AG09309 (cell line): ENCODE measurements at regions not wholly inside any gene's neighbourhood (a gene's known extent, or its start where the extent isn't known, plus 50 kb on each side); places are given as distances from the start of the nearest gene placed in this dataset.

Experiments used
- DNase-seq: peaks from one replicate; pipeline ENCODE4 v3.0.0-alpha.2; 2010; ENCODE audit warnings: low read depth
- H3K4me3 ChIP-seq: 2 replicates; pipeline ENCODE4 v1.5.1; 2011; ENCODE audit warnings: mild to moderate bottlenecking, low read depth, low read length, moderate library complexity; ENCODE audit not compliant: control insufficient read depth
- TF ChIP-seq, protein P1 (sequence below): IDR thresholded peaks from 2 replicates; pipeline ENCODE4 v1.5.1; 2011; ENCODE audit warnings: mild to moderate bottlenecking, low read depth, low read length, inconsistent platforms; ENCODE audit not compliant: insufficient read depth, control insufficient read depth; ENCODE audit errors: missing control alignments

GRCh38 chr17:73765824-73766563 is 121.7 kb upstream of the SDK2 start:
- TF ChIP-seq, protein P1, sequence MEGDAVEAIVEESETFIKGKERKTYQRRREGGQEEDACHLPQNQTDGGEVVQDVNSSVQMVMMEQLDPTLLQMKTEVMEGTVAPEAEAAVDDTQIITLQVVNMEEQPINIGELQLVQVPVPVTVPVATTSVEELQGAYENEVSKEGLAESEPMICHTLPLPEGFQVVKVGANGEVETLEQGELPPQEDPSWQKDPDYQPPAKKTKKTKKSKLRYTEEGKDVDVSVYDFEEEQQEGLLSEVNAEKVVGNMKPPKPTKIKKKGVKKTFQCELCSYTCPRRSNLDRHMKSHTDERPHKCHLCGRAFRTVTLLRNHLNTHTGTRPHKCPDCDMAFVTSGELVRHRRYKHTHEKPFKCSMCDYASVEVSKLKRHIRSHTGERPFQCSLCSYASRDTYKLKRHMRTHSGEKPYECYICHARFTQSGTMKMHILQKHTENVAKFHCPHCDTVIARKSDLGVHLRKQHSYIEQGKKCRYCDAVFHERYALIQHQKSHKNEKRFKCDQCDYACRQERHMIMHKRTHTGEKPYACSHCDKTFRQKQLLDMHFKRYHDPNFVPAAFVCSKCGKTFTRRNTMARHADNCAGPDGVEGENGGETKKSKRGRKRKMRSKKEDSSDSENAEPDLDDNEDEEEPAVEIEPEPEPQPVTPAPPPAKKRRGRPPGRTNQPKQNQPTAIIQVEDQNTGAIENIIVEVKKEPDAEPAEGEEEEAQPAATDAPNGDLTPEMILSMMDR, result no peak
- no peak for DNase-seq
- H3K4me3 ChIP-seq, result no peak overlapping the region

DNA sequence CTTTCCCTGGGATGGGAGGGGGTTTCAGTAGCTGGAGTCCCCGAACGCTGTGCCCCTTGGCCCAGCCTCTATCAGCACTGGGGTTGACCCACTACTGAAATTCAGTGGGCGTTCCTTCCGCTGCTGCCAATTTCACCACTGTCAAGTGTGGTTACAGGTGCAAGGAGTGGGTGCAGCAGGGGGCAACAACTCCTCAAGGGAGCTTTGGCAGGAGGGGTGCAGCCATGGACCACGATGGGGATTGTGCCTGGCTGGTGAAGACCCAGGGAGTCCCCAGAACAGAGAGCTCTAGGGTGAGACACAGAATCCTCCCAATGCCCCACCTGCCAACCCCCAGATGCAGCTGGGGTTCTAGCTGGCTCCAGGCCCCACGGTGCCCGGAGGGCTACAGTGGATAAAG is 123.5 kb upstream of the SDK2 start:
- TF ChIP-seq, protein P1, result no peak
- DNase-seq, result no peak

DNA sequence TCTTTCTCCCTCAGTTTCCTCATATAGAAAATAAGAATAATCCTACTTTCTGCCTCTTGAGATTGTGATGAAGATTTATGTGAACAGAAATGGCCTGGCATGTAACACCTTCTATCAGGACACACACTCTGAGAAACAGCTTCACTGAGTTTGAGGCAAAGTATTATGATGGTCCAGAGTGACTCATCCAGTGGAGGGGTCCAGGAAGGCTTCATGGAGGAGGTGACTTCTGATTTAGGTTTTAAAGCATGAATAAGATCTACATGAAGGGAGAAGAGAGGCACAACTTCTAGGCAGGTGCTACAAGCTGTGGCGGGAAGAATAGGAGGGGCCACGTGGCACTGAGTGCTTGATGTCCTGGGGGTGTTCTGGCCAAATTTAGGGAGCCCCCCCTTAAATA is 124.4 kb upstream of the SDK2 start:
- DNase-seq, result no peak
- TF ChIP-seq, protein P1, result no peak
- no peak overlapping the region for H3K4me3 ChIP-seq

More for the DNA sequence above, 123.5 kb upstream of the SDK2 start:
- H3K4me3 ChIP-seq, result no peak overlapping the region

- no peak for DNase-seq
- TF ChIP-seq, protein P1, result no peak
Observed at GRCh38 chr17:73769479-73769878, 125.2 kb upstream of the SDK2 start.

GRCh38 chr17:73770115-73770848 is 126.0 kb upstream of the SDK2 start:
- TF ChIP-seq, protein P1, result no peak
- H3K4me3 ChIP-seq, result no peak overlapping the region
- DNase-seq, result peak; percentile 11

More at GRCh38 chr17:73769479-73769878, 125.2 kb upstream of the SDK2 start:
- no peak overlapping the region for H3K4me3 ChIP-seq

GRCh38 chr17:73770849-73771229 is 126.6 kb upstream of the SDK2 start:
- no peak overlapping the region for H3K4me3 ChIP-seq
- DNase-seq, result no peak
- TF ChIP-seq, protein P1, result no peak
